DND-41 (cell line): ENCODE measurements at regions not wholly inside any gene's neighbourhood (a gene's known extent, or its start where the extent isn't known, plus 50 kb on each side); places are given as distances from the start of the nearest gene placed in this dataset.

ENCODE experiments used
- ATAC-seq: fragments of 200-7000 bp; cut with Tn5 transposase; 3 replicates; pipeline ENCODE4 v1.9.1; 2021; ENCODE audit warnings: low read depth; ENCODE audit not compliant: insufficient read depth
- DNase-seq: peaks from one replicate; pipeline ENCODE4 v3.0.0-alpha.2; 2020
- H2AFZ ChIP-seq: 2 replicates; pipeline ENCODE4 v1.6.0; 2012; ENCODE audit warnings: low read depth, low read length
- H3K27ac ChIP-seq: 2 replicates; pipeline ENCODE4 v1.5.1; 2012; ENCODE audit warnings: low read length, inconsistent platforms
- H3K27me3 ChIP-seq: fragments of 200-600 bp; sonication (generic); 2 replicates; pipeline ENCODE4 v1.6.0; 2012; ENCODE audit warnings: low read length, mild to moderate bottlenecking, inconsistent platforms; ENCODE audit not compliant: insufficient read depth, poor library complexity
- H3K36me3 ChIP-seq: 2 replicates; pipeline ENCODE4 v1.5.1; 2012; ENCODE audit warnings: low read length, inconsistent platforms; ENCODE audit not compliant: insufficient read depth
- H3K4me1 ChIP-seq: 2 replicates; pipeline ENCODE4 v1.5.1; 2012; ENCODE audit warnings: mild to moderate bottlenecking, low read length; ENCODE audit not compliant: insufficient read depth
- H3K4me2 ChIP-seq: 2 replicates; pipeline ENCODE4 v1.6.0; 2012; ENCODE audit warnings: mild to moderate bottlenecking, moderate library complexity, low read length, inconsistent platforms; ENCODE audit not compliant: insufficient read depth
- H3K4me3 ChIP-seq, 2 experiments: fragments of 200-600 bp in 1 of 2; shearing (Covaris generic) in 1 of 2; 2 replicates each; pipeline ENCODE4 v1.5.1; 2012 to 2016; ENCODE audit warnings: inconsistent platforms in 2 of 2, low read length in 2 of 2, mild to moderate bottlenecking in 2 of 2, low read depth in 1 of 2, moderate library complexity in 1 of 2
- H3K79me2 ChIP-seq: 2 replicates; pipeline ENCODE4 v1.6.0; 2012; ENCODE audit warnings: low read length, inconsistent platforms; ENCODE audit not compliant: insufficient read depth
- H3K9ac ChIP-seq: 2 replicates; pipeline ENCODE4 v1.6.0; 2012; ENCODE audit warnings: low read depth, mild to moderate bottlenecking, inconsistent platforms, low read length, moderate library complexity
- H3K9me3 ChIP-seq: 2 replicates; pipeline ENCODE4 v1.5.1; 2012; ENCODE audit warnings: low read length, moderate library complexity, mild to moderate bottlenecking, inconsistent platforms; ENCODE audit not compliant: insufficient read depth, severe bottlenecking
- H4K20me1 ChIP-seq: 2 replicates; pipeline ENCODE4 v1.6.0; 2012; ENCODE audit warnings: low read length; ENCODE audit not compliant: insufficient read depth
- CTCF ChIP-seq: IDR thresholded peaks from 2 replicates; pipeline ENCODE4 v1.5.1; 2012; ENCODE audit warnings: borderline replicate concordance, low read length, moderate library complexity, mild to moderate bottlenecking; ENCODE audit not compliant: poor library complexity, severe bottlenecking; ENCODE audit errors: extremely low read depth
- EZH2 ChIP-seq: IDR thresholded peaks from 3 replicates; pipeline ENCODE4 v1.6.1; 2012; ENCODE audit warnings: borderline replicate concordance, low read depth, mild to moderate bottlenecking, moderate library complexity, low read length, inconsistent platforms; ENCODE audit not compliant: severe bottlenecking

GRCh38 chr12:96101806-96102205, 66.4 kb upstream of the LTA4H start:
- Histone ChIP-seq H4K20me1 (no peaks in the 10 kb centered on the region), H3K9me3 (no peaks in the 10 kb centered on the region), H3K4me3 (no peak overlapping the region), H3K27ac (no peak overlapping the region), H2AFZ (no peak overlapping the region), H3K79me2 (no peaks in the 10 kb centered on the region), H3K4me1 (peaks cover 8% of the 10 kb centered on the region), H3K9ac (no peak overlapping the region), H3K4me2 (no peak overlapping the region), H3K36me3 (no peaks in the 10 kb centered on the region), H3K27me3 (no peaks in the 10 kb centered on the region)
- no peak for ATAC-seq
- TF ChIP-seq CTCF, result no peak
- DNase-seq, result no peak

GRCh38 chr12:96103067-96103644, 67.8 kb upstream of the LTA4H start:
- H2AFZ ChIP-seq, result no peak overlapping the region
- no peak overlapping the region for H3K4me3 ChIP-seq
- ATAC-seq (no peak), DNase-seq (no peak)
- no peaks in the 10 kb centered on the region for H3K36me3 ChIP-seq
- no peaks in the 10 kb centered on the region for H3K79me2 ChIP-seq
- no peaks in the 10 kb centered on the region for H3K9me3 ChIP-seq
- H3K9ac ChIP-seq, result no peak overlapping the region
- TF ChIP-seq CTCF (no peak), EZH2 (no peak)
- no peaks in the 10 kb centered on the region for H4K20me1 ChIP-seq
- no peak overlapping the region for H3K27ac ChIP-seq
- peaks cover 8% of the 10 kb centered on the region for H3K4me1 ChIP-seq
- H3K4me2 ChIP-seq, result no peak overlapping the region
- no peaks in the 10 kb centered on the region for H3K27me3 ChIP-seq

GRCh38 chr12:96104566-96104965, 69.2 kb upstream of the LTA4H start:
- ATAC-seq (no peak), DNase-seq (no peak)
- Histone ChIP-seq H3K79me2 (no peaks in the 10 kb centered on the region), H3K4me1 (peaks cover 8% of the 10 kb centered on the region), H4K20me1 (no peaks in the 10 kb centered on the region), H3K9ac (no peak overlapping the region), H2AFZ (no peak overlapping the region), H3K27ac (no peak overlapping the region), H3K36me3 (no peaks in the 10 kb centered on the region), H3K4me3 (no peak overlapping the region), H3K9me3 (no peaks in the 10 kb centered on the region), H3K4me2 (no peak overlapping the region), H3K27me3 (no peaks in the 10 kb centered on the region)
- TF ChIP-seq CTCF (no peak), EZH2 (no peak)

DNA sequence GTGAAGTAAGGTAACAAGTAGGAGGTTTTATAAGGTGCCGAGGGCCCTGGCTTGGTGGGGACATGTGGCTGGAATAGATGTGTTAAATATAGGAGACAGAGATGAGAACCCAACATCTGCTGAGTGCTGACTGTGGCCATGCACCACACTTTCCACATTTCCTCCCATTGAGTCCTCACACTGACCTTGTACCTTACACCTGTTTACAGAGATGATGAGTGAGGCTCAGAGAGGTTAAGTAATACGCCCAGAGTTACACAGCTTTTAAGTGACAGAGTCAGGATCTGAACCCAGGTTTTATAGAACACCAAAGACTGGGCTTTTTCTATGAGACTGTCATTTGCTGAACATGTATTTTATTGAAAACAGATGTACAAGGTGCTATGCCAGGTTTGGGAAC, 70.8 kb upstream of the LTA4H start:
- Histone ChIP-seq H3K9me3 (no peaks in the 10 kb centered on the region), H2AFZ (no peak overlapping the region), H4K20me1 (no peaks in the 10 kb centered on the region), H3K27me3 (no peaks in the 10 kb centered on the region), H3K9ac (no peak overlapping the region), H3K4me2 (no peak overlapping the region), H3K79me2 (no peaks in the 10 kb centered on the region), H3K4me1 (no peaks in the 10 kb centered on the region), H3K36me3 (no peaks in the 10 kb centered on the region), H3K27ac (no peak overlapping the region), H3K4me3 (no peak overlapping the region)
- ATAC-seq (no peak), DNase-seq (no peak)
- TF ChIP-seq EZH2 (no peak), CTCF (no peak)
